Inferior parietal cortex (tissue), 1 donor: ENCODE measurements at regions not wholly inside any gene's neighbourhood (a gene's known extent, or its start where the extent isn't known, plus 50 kb on each side); places are given as distances from the start of the nearest gene placed in this dataset.
A peak's percentile ranks its signal among the peaks of the same experiment; 100 is the strongest.

Experiments used
- DNase-seq: peaks from one replicate; pipeline ENCODE4 v3.0.0-alpha.2; 2016; ENCODE audit errors: extremely low spot score

DNA sequence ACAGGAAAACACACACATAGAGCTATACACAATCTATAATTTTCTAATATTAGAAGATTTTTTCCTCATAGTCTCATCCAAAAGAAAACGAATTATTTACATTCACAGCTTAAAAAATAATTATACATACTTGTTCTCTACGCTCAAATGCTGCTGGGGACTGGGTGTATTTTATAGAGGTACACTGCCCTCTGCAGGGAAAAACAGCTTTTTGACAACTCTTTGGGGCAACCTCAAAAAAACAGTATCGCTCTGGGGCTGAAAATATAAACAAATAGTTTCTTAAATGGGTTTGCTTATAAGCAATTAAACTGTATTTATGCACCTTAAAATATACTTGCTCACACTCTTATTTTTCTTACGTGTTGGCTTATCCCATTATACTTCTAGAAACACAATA lies 261.8 kb upstream of the PSMD7 start:
- peak; percentile 62 for DNase-seq

DNA sequence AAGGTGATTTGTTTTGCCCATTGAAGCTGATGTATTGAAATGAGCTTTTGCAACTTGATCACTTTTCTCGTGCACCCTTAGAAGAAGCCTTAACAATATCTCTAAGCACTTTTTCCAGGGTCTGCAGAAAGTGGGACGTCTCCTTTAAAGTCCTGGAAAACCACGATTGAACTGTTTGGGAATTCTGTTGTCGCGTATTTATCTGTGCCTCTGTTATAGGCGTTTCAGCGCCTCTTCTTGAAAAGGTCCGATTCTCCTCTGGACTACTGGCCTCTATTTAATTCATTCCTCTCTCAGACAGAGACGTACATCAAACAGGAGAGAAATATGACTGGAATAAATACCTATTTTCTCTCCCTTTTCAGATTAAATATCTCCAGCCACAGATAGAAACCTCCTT lies 262.4 kb upstream of the PSMD7 start:
- no peak for DNase-seq

DNA sequence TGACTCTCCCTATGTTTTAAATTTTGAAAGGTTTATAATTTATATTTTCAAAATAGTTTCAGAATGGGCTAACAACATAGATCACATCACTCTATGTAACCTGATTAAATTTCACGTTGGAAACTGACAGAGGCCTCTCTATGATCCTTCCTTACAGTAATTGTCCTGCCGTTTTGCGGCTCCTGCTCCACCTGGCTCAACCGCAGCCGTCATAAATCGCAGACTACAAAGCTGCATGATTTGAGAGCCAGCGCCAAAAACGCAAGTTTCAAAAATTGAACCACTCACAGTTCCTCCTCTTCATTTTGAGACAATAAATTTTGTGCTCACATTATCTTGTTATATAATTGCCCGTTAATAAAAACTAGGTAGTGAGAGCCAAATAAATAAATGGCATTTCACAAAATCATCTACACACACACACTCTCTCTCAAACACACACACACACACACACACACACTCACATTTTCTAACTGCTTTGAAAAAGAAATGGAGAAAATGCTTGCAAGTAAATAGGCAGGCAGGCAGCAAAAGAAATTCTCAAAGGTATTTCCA lies 263.1 kb upstream of the PSMD7 start:
- no peak for DNase-seq

DNA sequence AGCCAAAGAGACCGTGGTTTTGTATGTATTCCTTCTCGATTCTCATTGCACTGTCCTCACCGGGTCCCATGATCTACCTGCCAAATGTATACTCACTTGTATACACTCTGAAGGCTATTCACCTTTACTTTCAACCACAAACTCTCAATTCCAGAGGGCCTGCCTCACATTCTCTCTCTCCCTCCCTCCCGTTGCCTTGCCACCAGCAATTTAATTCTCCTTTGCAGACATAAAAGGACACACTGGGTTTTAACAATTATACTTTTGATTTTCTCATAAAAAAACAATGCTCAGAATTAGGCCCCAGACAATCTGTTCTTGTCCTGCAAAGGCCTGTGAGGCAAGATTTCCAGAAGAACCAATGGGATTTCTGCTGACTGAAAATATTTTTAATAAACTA lies 265.1 kb upstream of the PSMD7 start:
- DNase-seq = no peak

DNA sequence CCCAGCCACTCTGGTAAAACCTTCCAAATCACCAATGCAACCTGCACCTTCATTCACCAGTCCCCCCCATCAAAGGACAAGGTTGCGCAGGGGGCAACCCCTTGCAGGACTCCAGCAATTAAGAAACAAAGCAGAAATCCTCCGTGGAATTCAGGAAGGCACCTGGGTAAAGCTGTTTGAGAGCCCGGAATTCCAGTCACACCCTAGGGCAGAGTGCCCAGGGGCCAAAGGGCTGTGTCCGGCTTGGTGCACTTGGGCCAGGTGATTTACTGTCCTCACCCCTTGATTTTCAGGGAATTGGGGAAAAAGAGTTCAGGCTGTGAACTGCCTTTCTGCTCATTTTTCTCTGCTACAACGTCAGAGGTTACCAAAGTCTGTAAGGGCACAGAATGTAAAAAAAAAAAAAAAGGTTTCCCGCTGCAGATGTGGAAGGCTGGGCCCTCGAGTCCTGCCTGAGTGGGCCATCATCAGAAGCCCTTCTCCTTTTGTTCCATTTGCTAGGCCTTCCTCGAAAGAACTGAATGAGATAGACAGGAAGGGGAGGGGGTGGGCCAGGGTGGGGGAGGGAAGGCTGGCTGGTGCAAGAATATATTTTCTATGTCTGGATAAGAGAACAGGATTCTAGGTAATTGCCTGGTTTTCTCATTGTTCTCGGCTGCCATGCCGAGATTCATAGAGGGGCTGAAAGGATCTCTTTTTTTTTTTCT lies 266.5 kb upstream of the PSMD7 start:
- no peak for DNase-seq

DNA sequence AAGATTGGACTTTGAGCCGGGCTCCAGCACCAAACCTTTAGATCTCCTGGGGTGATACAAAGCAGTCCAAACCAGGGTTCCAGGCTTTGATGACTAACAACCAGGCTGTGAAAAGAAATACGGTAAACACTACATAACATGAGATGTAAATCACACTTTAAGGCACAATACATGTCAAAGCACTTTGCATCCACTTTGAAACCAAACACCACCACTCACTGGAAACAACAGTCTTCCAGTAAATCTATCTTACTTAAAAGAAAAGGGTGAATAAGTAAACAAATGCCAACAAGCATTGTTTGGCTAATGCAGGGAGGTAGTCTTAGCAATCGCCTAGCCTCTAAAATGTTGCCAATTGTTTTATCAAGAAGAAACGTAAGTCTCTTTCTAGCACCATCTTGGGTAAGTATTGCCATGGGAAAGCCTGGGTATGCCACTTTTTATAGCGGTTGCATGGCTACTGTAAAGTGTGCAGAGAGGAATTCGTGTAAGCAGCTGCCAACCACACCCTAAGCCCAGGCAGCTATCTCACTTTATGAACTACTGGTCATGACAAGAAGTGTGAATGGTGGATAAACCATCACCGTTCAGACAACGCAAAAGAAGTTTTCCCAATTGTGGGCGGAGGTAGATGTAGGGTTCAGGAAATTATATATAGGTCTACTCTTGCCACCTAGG lies 267.4 kb upstream of the PSMD7 start:
- no peak for DNase-seq

DNA sequence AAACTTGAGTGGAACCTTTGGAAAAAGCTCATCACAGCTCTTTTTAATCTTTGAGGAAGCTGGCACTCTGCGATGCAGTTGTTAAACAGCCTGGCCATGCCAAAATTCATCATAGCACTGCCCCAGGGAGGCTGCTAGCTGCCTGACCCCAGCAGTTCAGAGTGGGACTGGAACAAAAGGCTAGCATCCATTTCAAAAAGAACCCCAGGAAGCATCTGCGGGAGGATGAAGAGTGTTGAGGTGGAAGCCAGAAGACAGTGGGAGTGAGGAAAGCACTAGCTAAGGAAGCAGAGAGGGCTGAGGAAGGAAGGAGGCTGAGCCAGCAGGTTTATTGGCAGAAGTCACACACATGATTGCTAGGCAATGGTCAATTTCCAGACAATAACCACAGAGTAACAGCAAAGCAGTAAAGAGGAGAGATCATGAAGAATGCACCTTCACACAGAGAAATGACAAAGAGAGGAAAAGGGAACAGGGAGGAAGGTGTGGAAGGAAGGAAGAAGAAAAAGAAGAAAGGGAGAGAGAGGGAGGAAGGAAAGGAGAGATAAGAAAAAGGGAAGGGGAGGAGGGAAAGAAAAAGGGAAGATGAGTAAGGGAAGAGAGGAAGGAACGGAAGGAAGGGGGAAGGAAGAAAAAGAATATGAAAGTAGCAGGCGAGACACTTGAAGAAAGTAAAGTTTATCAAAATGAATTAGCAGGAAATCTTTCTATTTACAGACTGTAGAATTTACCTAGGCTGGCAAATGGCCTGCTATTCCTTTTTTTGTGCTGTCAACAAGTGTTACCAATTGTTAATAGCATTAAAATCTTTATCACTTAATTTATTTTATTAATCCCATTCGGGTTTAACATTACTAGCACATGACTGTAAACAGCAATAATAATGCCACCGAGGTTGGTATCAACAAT lies 270.0 kb upstream of the PSMD7 start:
- no peak for DNase-seq

GRCh38 chr16:74024953-74025352 lies 271.7 kb upstream of the PSMD7 start:
- DNase-seq = no peak

- no peak for DNase-seq
Observed at GRCh38 chr16:74020095-74020670, 276.4 kb upstream of the PSMD7 start.

GRCh38 chr16:74019612-74020011 lies 277.0 kb upstream of the PSMD7 start:
- no peak for DNase-seq

DNA sequence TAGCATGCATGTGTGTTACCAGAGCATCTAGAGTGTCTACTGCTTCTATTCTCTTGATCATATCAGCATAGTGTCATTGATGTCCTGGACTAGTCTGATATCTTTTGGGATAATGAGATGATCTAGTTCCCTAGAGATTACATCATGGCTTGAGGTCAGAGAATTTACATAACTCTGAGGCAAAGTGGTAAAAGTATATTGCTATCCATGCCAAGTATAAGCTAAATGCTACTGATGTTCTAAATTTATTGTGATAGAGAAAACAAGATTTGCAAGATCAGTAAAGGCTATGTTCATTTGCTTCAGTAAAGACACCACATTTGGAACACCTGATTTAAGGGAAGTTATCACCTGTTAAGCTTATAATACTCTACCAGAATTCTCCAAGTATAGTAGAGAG lies 280.7 kb upstream of the PSMD7 start:
- DNase-seq = no peak

DNA sequence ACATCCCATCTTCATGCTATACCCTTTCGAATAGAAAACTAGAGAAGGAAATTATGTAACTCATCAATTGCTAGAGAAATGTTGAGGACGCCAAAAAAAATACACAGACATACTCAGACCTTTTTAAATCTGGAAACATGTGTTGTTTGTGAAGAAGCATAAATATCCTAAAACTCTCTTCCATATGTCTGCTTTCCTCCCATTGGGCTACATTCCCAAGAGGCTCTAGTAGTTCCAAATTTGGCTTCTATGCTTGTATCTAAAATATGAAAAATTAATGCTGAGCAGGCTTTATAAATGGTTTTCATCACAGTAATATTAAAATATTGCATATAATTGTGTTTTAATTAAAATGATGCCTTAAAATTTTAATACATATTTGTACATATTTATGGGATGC lies 297.9 kb upstream of the PSMD7 start:
- no peak for DNase-seq

- DNase-seq = no peak
Observed at GRCh38 chr16:73997971-73998370, 298.6 kb upstream of the PSMD7 start.

DNA sequence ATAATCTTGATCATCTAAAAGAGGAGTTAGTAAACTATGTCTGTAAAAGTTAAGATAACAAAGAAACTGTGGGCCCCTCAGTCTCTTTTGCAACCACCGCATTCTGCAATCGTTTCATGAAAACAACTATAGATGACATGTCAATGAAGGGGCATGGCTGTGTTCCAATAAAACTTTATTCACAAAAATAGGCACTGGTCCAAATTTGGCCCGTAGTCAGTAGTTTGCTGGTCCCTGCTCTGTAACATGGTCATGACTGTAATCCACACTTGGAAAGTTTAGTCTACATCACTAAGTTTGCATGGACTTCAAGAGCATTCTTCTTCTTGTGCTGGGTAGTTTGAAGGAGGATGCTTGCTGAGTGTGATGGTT lies 299.3 kb upstream of the PSMD7 start:
- DNase-seq = no peak

DNA sequence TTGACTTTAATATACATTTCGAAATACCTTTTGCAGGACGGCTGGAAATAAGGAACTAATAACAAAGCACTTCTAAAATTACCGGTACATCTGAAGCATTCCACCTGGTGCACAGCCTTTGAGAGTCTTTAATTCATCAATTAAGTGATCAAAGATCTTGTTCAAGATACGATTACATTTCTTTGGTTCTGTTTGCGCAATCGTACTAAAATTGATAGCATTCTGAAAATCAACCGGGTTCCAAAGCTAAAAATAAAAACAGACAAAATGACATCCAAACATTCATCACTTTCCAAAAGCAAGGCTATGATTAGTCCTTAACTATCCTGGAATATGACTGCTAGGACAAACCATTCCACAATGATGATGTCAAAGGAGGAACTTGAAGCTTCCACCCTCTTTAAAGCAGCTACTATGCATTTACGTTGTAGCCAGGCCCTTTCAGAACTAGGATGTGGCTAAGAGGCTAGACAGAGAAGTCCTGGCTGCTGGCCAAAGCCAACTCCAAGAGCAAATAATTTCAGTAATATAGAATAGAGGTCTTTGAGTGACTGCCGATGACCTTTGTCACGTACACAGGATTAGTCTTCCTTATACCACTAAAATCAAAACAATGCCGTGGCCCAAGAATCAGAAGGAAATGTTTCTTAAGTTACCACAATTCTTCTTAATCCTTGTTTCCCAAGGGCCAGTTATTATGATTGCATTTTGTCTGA lies 299.8 kb upstream of the PSMD7 start:
- DNase-seq = no peak

- no peak for DNase-seq
Observed at GRCh38 chr16:73993878-73994277, 302.7 kb upstream of the PSMD7 start.

GRCh38 chr16:73978407-73978784 lies 318.2 kb upstream of the PSMD7 start:
- no peak for DNase-seq

GRCh38 chr16:73976644-73977043 lies 320.0 kb upstream of the PSMD7 start:
- DNase-seq = no peak

- no peak for DNase-seq
Observed at GRCh38 chr16:73973174-73973573, 323.4 kb upstream of the PSMD7 start.

- DNase-seq = no peak
Observed at GRCh38 chr16:73966851-73967250, 329.8 kb upstream of the PSMD7 start.

DNA sequence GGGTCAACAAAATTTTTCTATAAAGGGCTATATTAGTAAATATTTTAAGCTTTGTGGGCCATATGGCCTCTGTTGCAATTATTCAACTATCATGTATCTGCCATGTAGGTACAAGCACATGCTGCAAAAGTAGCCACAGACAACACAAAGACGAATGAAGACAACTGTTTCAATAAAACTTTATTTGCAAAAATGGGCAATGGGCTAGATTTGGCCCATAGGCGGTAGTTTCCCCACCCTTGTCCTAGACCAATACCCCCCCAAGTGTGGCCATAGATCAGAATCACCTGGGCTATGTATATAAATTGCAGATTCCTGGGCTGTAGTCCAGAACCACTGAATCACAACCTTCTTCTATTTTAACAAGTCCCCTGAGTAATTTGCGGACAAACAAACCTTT lies 331.0 kb upstream of the PSMD7 start:
- no peak for DNase-seq
